ENCODE measurements at regions not wholly inside any gene's neighbourhood (a gene's known extent, or its start where the extent isn't known, plus 50 kb on each side); places are given as distances from the start of the nearest gene placed in this dataset.

DNA sequence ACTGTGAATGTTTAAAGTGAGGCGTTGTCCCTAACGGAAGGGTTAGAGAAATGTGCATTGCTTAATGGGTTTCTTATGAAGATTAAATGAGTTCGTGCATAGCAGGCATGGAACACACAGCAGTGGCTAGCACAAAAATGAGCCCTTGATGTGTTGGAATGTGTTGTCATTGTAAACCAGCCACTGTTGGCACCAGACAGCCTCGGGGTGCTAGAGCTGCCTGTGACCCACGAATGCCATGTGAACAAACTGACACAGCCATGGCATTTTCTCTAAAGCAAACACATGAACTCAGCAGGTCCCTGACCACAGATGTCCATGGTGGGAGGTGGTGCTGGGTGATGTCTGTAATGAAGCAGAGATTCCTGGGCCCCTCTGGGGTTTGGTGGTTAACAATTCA, 111.1 kb upstream of the DPP6 start (continued):
- TF ChIP-seq, protein P1, sequence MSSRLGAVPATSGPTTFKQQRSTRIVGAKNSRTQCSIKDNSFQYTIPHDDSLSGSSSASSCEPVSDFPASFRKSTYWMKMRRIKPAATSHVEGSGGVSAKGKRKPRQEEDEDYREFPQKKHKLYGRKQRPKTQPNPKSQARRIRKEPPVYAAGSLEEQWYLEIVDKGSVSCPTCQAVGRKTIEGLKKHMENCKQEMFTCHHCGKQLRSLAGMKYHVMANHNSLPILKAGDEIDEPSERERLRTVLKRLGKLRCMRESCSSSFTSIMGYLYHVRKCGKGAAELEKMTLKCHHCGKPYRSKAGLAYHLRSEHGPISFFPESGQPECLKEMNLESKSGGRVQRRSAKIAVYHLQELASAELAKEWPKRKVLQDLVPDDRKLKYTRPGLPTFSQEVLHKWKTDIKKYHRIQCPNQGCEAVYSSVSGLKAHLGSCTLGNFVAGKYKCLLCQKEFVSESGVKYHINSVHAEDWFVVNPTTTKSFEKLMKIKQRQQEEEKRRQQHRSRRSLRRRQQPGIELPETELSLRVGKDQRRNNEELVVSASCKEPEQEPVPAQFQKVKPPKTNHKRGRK (CRISPR knock-in tag; IDR thresholded peaks at IDR 0.05; ENCODE audit: borderline replicate concordance): no peak
- TF ChIP-seq ZNF423 (CRISPR knock-in tag; IDR thresholded peaks at IDR 0.05): no peak

DNA sequence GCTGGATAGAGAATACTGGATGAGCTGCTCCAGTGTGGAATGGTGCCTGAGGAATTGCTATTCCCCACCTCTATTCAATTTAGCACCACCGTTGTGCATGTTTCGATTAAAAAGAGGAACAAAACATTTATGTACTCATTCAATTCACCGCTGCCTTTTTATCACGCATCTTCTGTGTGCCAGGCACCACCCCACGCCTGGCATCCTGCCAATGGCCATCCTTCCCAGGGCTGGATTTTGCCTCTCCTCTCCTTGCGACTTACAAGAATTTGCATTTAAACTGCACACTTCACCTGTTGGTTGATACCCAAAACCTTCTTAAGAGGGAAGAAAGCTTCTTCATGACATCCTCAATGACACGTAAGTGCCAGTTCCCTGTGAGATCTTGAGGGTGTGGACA, 110.2 kb upstream of the DPP6 start:
- ATAC-seq: no peak
- TF ChIP-seq SMAD3 (CRISPR knock-in tag; IDR thresholded peaks at IDR 0.05; ENCODE audit: borderline replicate concordance): no peak
- TF ChIP-seq, protein P2, sequence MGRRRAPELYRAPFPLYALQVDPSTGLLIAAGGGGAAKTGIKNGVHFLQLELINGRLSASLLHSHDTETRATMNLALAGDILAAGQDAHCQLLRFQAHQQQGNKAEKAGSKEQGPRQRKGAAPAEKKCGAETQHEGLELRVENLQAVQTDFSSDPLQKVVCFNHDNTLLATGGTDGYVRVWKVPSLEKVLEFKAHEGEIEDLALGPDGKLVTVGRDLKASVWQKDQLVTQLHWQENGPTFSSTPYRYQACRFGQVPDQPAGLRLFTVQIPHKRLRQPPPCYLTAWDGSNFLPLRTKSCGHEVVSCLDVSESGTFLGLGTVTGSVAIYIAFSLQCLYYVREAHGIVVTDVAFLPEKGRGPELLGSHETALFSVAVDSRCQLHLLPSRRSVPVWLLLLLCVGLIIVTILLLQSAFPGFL (CRISPR knock-in tag; IDR thresholded peaks at IDR 0.05; ENCODE audit: borderline replicate concordance): no peak
- TF ChIP-seq, protein P3, sequence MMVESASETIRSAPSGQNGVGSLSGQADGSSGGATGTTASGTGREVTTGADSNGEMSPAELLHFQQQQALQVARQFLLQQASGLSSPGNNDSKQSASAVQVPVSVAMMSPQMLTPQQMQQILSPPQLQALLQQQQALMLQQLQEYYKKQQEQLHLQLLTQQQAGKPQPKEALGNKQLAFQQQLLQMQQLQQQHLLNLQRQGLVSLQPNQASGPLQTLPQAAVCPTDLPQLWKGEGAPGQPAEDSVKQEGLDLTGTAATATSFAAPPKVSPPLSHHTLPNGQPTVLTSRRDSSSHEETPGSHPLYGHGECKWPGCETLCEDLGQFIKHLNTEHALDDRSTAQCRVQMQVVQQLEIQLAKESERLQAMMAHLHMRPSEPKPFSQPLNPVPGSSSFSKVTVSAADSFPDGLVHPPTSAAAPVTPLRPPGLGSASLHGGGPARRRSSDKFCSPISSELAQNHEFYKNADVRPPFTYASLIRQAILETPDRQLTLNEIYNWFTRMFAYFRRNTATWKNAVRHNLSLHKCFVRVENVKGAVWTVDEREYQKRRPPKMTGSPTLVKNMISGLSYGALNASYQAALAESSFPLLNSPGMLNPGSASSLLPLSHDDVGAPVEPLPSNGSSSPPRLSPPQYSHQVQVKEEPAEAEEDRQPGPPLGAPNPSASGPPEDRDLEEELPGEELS (CRISPR knock-in tag; IDR thresholded peaks at IDR 0.05): no peak
- TF ChIP-seq, protein P4, sequence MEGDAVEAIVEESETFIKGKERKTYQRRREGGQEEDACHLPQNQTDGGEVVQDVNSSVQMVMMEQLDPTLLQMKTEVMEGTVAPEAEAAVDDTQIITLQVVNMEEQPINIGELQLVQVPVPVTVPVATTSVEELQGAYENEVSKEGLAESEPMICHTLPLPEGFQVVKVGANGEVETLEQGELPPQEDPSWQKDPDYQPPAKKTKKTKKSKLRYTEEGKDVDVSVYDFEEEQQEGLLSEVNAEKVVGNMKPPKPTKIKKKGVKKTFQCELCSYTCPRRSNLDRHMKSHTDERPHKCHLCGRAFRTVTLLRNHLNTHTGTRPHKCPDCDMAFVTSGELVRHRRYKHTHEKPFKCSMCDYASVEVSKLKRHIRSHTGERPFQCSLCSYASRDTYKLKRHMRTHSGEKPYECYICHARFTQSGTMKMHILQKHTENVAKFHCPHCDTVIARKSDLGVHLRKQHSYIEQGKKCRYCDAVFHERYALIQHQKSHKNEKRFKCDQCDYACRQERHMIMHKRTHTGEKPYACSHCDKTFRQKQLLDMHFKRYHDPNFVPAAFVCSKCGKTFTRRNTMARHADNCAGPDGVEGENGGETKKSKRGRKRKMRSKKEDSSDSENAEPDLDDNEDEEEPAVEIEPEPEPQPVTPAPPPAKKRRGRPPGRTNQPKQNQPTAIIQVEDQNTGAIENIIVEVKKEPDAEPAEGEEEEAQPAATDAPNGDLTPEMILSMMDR (IDR thresholded peaks at IDR 0.05): no peak
- TF ChIP-seq TCF7 (CRISPR knock-in tag; IDR thresholded peaks at IDR 0.05; ENCODE audit: low read depth): no peak
- TF ChIP-seq MLX (CRISPR knock-in tag; IDR thresholded peaks at IDR 0.05): no peak
- no peak for TF ChIP-seq ARID4B (CRISPR knock-in tag; IDR thresholded peaks at IDR 0.05; ENCODE audit: borderline replicate concordance)
- TF ChIP-seq ELF4 (CRISPR knock-in tag; IDR thresholded peaks at IDR 0.05; ENCODE audit: low read depth): no peak
- TF ChIP-seq CREB1 (CRISPR knock-in tag; IDR thresholded peaks at IDR 0.05): no peak
- TF ChIP-seq ERG (CRISPR knock-in tag; IDR thresholded peaks at IDR 0.05): no peak
- TF ChIP-seq ATF3 (CRISPR knock-in tag; conservative IDR thresholded peaks at IDR 0.05): no peak
- TF ChIP-seq E2F1 (CRISPR knock-in tag; IDR thresholded peaks at IDR 0.05): no peak
- TF ChIP-seq AR (CRISPR knock-in tag; IDR thresholded peaks at IDR 0.05): no peak
- TF ChIP-seq ZNF138 (CRISPR knock-in tag; conservative IDR thresholded peaks at IDR 0.05): no peak
- no peak for TF ChIP-seq FOXP1 (CRISPR knock-in tag; IDR thresholded peaks at IDR 0.05; ENCODE audit: borderline replicate concordance)
- Mint-ChIP-seq H3K4me3 (no peak overlapping the region), H3K27me3 (ENCODE audit: low read depth) (peaks cover 28% of the 10 kb centered on the region), H3K9me3 (peaks cover 88% of the 10 kb centered on the region), H3K4me1 (no peaks in the 10 kb centered on the region), H3K36me3 (peaks cover 83% of the 10 kb centered on the region), H3K27ac (no peak overlapping the region)
- no peak for DNase-seq (ENCODE audit: low spot score)
- ChIA-PET POLR2A (no interaction called here), CTCF (no interaction called here)

Data from WTC11 (cell line).